ENCODE measurements at regions not wholly inside any gene's neighbourhood (a gene's known extent, or its start where the extent isn't known, plus 50 kb on each side); places are given as distances from the start of the nearest gene placed in this dataset.

DNA sequence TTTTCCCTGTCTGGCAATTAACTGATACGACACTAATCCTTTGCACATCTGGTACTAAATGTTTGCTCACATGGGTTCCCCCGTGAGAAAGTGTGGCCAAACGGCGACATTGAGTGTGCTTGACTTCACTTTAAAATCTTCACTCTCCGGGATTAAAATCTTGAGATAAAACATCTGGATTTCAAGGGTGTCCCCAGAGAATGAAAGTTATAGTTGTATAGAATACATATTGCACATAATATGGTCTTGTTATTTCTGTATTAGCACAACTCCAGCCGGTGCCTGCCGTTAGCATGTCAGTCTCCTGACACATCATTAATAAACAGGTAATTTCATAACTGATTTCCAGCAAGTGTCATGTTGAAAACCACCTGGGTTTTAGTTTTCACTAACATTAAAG, 749.0 kb upstream of the SOX9 start:
- Histone ChIP-seq H3K9me3 (ENCODE audit: control insufficient read depth, insufficient read depth, low read depth, low read length) (no peaks in the 10 kb centered on the region), H3K27me3 (ENCODE audit: control insufficient read depth, insufficient read depth, low read length) (no peaks in the 10 kb centered on the region), H3K27ac (ENCODE audit: low read length) (no peak overlapping the region), H3K4me1 (ENCODE audit: control insufficient read depth, insufficient read depth, low read length) (no peaks in the 10 kb centered on the region), H3K36me3 (ENCODE audit: control insufficient read depth, insufficient read depth, low read length) (no peaks in the 10 kb centered on the region), H3K4me3 (ENCODE audit: low read depth in 2 of 2, low read length in 2 of 2) (no peak overlapping the region)
- ChIA-PET POLR2A (no interaction called here), CTCF (no interaction called here)
- BruUV-seq (replicated peaks): no TSS peak
- in situ Hi-C loops (cut with HindIII; ENCODE audit: low pct_unique_long_range_greater_than_20kb, low sequenced_read_pairs): no loop called here
- DNase-seq (ENCODE audit: low read depth, low spot score) (no peak), ATAC-seq (no peak)
- TF ChIP-seq, protein P1, sequence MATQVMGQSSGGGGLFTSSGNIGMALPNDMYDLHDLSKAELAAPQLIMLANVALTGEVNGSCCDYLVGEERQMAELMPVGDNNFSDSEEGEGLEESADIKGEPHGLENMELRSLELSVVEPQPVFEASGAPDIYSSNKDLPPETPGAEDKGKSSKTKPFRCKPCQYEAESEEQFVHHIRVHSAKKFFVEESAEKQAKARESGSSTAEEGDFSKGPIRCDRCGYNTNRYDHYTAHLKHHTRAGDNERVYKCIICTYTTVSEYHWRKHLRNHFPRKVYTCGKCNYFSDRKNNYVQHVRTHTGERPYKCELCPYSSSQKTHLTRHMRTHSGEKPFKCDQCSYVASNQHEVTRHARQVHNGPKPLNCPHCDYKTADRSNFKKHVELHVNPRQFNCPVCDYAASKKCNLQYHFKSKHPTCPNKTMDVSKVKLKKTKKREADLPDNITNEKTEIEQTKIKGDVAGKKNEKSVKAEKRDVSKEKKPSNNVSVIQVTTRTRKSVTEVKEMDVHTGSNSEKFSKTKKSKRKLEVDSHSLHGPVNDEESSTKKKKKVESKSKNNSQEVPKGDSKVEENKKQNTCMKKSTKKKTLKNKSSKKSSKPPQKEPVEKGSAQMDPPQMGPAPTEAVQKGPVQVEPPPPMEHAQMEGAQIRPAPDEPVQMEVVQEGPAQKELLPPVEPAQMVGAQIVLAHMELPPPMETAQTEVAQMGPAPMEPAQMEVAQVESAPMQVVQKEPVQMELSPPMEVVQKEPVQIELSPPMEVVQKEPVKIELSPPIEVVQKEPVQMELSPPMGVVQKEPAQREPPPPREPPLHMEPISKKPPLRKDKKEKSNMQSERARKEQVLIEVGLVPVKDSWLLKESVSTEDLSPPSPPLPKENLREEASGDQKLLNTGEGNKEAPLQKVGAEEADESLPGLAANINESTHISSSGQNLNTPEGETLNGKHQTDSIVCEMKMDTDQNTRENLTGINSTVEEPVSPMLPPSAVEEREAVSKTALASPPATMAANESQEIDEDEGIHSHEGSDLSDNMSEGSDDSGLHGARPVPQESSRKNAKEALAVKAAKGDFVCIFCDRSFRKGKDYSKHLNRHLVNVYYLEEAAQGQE (IDR thresholded peaks at IDR 0.05; ENCODE audit: insufficient read depth in 1 of 2, low read depth in 2 of 2, low read length in 1 of 2): no peak
- TF ChIP-seq POLR2AphosphoS5 (IDR thresholded peaks at IDR 0.05; ENCODE audit: low read depth, low read length) (no peak), TCF7L2 (IDR thresholded peaks at IDR 0.05; ENCODE audit: low read depth, low read length) (no peak), SIN3A (IDR thresholded peaks at IDR 0.05; ENCODE audit: borderline replicate concordance, insufficient read depth, low read depth, low read length) (no peak)
- TF ChIP-seq, protein P2, sequence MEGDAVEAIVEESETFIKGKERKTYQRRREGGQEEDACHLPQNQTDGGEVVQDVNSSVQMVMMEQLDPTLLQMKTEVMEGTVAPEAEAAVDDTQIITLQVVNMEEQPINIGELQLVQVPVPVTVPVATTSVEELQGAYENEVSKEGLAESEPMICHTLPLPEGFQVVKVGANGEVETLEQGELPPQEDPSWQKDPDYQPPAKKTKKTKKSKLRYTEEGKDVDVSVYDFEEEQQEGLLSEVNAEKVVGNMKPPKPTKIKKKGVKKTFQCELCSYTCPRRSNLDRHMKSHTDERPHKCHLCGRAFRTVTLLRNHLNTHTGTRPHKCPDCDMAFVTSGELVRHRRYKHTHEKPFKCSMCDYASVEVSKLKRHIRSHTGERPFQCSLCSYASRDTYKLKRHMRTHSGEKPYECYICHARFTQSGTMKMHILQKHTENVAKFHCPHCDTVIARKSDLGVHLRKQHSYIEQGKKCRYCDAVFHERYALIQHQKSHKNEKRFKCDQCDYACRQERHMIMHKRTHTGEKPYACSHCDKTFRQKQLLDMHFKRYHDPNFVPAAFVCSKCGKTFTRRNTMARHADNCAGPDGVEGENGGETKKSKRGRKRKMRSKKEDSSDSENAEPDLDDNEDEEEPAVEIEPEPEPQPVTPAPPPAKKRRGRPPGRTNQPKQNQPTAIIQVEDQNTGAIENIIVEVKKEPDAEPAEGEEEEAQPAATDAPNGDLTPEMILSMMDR (IDR thresholded peaks at IDR 0.05): no peak
- intact Hi-C loops (cut with micrococcal nuclease; ENCODE audit: unreplicated experiment): no loop called here

DNA sequence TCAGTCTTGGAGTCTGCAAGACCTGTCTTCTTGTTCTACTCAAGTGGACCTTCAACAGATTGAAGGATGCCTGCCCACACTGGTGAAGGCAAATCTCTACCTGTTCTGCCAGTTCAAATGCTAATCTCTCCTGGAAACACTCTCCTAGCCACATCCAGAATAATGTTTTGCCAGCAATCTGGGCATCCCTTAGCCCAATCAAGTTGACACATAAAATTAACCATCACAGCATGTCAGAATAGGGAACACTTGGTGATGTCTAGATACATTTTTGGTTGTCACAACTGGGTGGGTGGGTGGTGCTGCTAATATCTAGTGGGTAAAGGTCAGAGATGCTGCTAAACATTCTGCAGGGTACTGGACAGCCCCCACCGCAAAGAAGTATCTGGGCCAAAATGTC, 744.9 kb upstream of the SOX9 start:
- no peak overlapping the region for H3K4me3 ChIP-seq (ENCODE audit: low read depth in 2 of 2, low read length in 2 of 2)
- POLR2A ChIA-PET: no interaction called here
- CTCF ChIA-PET: no interaction called here
- BruUV-seq (replicated peaks): no TSS peak
- DNase-seq (ENCODE audit: low read depth, low spot score) (no peak), ATAC-seq (no peak)
- no peaks in the 10 kb centered on the region for H3K4me1 ChIP-seq (ENCODE audit: control insufficient read depth, insufficient read depth, low read length)
- intact Hi-C loops (cut with micrococcal nuclease; ENCODE audit: unreplicated experiment): no loop called here
- H3K36me3 ChIP-seq (ENCODE audit: control insufficient read depth, insufficient read depth, low read length): no peaks in the 10 kb centered on the region
- TF ChIP-seq, protein P1 (IDR thresholded peaks at IDR 0.05; ENCODE audit: insufficient read depth in 1 of 2, low read depth in 2 of 2, low read length in 1 of 2): no peak
- TF ChIP-seq TCF7L2 (IDR thresholded peaks at IDR 0.05; ENCODE audit: low read depth, low read length) (no peak), POLR2AphosphoS5 (IDR thresholded peaks at IDR 0.05; ENCODE audit: low read depth, low read length) (no peak), SIN3A (IDR thresholded peaks at IDR 0.05; ENCODE audit: borderline replicate concordance, insufficient read depth, low read depth, low read length) (no peak)
- TF ChIP-seq, protein P2 (IDR thresholded peaks at IDR 0.05): no peak
- H3K27me3 ChIP-seq (ENCODE audit: control insufficient read depth, insufficient read depth, low read length): no peaks in the 10 kb centered on the region
- H3K9me3 ChIP-seq (ENCODE audit: control insufficient read depth, insufficient read depth, low read depth, low read length): no peaks in the 10 kb centered on the region
- in situ Hi-C loops (cut with HindIII; ENCODE audit: low pct_unique_long_range_greater_than_20kb, low sequenced_read_pairs): no loop called here
- H3K27ac ChIP-seq (ENCODE audit: low read length): no peak overlapping the region

Measured in Panc1 (cell line).